ENCODE measurements at regions not wholly inside any gene's neighbourhood (a gene's known extent, or its start where the extent isn't known, plus 50 kb on each side); places are given as distances from the start of the nearest gene placed in this dataset.

DNA sequence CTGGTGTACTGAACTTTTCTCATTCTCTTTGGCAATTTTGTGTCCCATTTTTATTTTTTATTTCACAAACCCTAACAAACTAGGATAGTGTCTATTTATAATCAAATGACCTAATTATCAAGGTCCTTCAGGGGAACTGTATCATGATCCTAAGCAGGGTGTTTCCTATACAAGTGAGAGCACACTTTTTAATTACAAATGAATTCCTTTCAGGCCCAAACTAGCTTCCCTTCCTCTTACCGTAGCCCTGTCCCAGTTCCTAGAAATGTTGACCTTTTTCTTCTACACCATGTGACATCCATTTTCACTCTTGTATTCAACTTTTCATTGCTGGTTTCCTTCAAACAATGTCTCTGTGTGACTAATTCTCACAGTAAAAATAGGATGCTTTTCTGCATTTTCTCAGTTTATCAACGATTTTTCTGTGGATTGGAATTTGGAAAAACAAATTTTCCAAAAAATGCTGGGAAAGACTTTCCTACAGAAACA lies 411.4 kb downstream of the CCDC91 start:
- DNase-seq: no peak

DNA sequence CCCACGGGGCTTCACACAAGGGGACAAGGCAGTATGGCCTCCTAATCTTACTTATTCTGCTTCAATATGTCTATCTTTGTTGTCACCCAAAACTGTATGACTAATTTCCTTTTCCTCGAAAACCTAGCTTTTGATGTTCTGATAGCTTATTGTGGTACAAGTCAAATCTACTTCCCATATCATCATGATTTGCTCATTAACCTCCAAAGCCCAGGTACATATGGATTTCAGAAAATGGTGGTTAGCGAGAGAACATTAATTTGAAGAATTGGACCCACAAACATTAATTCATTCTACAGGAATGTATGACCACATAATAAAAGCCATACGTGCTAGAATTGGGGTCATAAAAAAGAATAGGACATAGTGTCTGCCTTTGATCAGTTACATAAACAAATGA lies 412.5 kb downstream of the CCDC91 start:
- peak; percentile 67 for DNase-seq

DNA sequence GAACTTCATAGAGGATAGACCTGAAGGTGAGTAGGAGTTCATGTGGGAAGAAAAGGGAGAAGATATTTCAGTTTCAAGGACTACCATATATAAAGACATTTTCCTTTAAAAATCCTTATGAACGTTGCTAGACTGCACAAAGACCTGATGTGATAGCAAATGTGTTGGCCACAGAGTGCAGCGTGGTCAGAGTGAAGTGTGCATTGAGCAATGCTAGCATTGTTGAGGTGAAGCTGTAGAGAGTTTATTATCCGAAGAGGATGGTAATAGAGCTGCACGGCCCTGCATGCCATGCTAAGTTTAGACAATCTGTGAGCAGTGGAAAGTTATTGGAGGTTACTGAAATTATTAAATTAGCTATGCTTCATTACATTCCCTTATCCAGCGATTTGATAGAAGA lies 413.0 kb downstream of the CCDC91 start:
- DNase-seq: peak; percentile 51

DNA sequence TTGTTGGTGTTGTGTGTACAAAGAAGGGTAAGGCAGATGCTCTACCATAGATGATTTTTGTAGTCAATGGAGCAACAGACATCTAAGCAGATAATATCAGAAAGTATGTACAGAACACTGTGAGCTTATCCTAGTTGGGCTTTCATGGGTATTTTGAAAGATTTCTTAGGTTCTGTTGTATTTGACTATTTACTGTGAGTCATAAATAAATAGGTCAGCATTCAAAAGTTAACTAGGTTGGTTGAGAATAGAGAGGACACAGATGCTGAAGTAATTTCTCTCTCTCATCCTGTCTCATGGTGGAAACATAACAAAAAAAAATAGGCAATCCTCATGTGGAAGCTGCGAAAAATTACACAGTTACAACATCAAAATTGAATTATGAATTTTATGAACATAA lies 413.5 kb downstream of the CCDC91 start:
- DNase-seq: no peak

DNA sequence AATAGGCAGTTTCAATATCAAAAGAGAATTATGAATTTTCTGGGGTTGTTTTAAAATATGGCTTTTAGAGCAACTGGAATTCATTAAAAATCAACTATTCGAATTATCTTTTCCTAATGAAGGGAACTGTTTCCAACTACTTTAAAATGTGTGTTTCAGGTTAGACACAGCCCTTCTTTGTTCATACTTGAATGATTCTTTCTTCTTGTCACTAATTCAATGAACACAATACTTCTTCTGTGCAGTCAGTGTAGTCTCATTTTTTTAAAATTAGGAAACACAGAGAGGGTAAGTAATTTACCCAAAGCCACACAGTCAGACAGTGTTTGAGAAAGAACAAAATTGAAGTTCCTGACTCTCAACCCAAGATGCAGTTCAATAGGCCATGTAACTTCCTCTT lies 414.0 kb downstream of the CCDC91 start:
- DNase-seq: no peak

DNA sequence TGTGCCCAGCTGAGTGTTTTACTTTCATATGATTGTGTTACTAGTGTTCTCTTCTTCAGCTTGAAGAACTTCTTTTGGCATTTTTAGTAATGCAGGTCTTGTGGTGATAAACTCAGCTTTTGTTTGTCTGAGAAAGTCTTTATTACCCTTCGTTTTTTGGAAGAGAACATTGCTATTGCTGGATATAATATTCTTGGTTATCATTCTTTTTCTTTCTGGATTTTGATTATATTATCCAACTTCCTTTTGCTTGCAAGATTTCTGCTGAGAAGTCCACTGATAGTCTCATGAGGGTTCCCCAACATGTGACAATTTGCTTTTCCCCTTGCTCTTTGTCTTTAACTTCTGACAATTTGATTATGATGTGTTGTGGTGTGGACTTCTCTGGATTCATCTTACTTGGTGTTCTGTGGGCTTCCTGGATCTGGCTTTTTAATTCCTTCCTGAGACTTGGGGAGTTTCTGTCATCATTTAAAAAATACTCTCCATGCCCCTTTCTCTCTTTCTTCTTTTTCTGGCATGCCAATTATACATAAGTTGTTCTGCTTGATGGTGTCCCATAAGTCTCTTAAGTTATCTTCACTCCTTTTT lies 416.8 kb downstream of the CCDC91 start:
- no peak for DNase-seq

DNA sequence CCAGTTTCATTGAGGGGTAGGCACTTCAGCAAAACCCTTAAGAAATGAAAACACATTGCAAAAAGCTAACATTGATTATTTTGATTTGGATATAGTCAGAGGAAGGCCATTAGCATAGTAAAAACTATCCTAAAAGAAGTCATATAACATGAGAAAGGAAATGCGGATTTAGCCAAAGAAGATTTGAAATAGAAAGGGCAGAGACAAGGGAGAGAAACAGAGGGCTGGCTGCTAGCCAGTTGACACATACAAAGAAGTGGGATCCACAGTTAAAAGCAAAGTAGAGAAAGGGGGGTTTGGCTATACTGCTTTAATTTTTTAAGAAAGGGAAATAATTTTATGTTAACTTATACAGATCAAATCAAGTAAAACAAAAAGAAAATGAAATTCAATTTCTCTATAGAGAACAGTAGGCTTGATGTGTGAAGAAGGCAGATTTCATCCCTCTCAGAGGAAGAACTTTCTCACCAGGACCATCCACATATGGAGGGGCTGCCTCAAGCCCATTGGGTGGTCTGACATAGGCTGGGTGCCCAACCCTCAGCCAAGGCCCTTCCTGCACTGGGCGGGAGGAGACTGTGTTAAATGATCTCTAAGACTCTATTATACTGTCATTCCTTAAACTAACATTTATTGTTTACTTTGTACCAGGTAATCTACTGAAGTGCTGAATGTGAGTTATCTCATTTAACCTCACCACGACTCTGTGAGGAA lies 420.3 kb downstream of the CCDC91 start:
- no peak for DNase-seq

DNA sequence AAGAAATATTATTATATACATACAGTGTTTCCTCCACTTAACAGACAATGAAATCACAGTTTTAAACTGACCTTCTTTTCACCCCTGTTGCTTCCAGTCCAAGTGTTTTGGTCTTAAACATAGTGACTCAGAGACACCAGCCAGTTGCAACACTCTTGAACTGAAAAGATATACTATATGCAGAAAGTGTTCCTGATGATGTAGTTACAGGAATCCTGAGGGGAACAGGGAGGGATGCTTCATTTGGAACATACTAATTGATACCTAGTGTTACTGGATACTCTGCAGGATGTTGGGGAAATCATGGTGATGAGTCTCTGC lies 420.8 kb downstream of the CCDC91 start:
- peak; percentile 85 for DNase-seq

DNA sequence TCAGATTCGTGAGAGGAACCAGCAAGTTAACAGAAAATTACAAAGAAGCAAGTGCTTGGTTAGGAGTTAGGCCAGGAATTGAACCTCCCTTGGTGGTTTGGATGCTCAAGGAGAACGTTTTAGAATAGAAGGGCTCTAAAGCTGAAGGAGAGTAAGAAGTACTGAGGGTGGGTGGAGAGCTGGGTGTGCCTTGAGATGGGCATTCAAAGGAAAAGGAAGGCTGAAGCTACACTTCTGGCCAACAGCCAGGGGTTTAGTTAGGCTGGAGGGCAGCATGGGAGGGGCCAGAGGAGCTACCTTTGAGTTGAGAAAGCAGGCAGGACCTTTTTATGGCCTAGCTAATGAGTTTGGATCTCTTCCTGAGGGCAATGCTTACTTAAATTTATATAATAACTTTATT lies 421.2 kb downstream of the CCDC91 start:
- no peak for DNase-seq

DNA sequence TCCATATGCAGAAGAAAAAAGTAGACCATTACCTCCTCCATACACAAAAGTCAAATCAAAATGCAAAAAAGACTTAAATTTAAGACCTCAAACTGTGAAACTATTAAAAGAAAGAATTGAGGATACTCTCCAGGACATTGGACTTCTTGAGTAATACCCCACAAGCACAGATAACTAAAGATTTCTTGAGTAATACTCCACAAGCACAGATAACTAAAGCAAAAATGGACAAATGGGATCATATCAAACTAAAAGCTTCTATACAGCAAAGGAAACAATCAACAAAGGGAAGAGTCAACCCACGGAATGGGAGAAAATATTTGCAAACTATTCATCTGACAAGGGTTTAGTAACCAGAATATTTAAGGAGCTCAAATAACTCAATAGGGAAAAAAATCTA lies 427.9 kb downstream of the CCDC91 start:
- no peak for DNase-seq

DNA sequence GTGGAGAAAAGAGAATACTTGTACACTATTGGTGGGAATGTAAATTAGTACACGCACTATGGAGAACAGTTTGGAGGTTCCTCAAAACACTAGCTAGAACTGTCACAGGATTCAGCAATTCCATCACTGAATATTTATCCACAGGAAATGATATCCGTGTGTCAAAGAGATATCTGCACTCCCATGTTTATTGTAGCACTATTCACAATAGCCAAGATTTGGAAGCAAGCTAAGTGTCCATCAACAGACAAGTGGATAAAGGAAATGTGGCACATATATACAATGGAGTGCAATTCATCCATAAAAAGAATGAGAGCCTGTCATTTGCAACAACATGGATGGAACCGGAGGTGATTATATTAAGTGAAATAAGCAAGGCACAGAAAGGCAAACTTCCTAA lies 428.5 kb downstream of the CCDC91 start:
- no peak for DNase-seq

DNA sequence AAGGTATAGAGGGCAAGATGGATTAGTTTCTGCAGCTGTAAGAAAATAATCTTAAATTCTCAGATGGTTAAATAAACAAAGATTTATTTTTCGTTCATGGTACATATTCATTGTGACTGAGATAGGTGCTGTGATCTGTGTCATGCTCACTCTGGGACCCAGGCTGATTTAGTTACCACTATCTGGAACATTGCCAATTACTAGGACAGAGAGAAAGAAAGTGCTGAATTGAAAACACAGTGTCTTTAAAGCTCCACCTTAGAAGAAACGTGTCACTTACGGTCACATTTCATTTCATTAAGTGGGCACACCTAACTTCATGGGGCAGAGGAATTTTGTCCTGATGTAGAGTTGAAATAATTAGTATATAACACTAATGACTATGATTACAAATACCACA lies 430.0 kb downstream of the CCDC91 start:
- DNase-seq: no peak

DNA sequence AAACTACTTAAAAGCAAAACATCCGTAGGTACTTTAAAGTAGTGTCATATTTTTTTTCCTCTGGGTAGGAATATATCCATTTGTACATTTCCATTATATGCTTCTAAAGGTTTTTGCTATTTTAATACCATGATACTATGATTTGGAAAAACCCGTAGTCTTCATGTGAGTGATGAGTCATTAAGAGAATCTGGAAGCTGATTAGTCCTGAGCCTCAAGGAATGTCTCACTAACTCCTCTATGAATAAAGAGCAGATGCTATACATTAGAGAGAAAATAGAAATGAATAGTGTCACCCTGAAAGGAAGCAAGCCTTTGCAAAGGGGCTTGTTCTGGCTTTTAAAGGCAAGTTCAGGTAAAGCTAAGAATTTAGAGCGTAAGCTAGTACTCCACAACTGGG lies 432.1 kb downstream of the CCDC91 start:
- DNase-seq: peak; percentile 81

DNA sequence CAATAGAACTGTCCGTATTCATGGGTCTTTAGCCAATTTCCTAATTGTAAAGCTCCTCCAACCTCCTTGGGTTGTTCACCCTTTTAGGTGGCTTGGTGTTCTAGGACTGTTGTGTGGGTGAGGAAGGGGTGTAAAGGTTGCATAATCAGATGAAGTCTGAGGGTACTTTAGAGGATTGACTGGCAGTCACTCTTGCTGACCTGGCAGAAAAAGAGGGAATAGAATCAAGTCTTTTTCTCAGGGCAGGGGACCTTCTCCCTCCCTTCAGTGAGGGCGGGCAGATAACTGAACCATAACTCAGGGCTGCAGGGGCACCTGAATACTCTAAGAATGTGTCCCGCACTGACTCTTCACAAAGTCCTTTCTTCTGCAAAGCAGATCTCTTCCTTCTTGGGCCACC lies 436.2 kb downstream of the CCDC91 start:
- DNase-seq: no peak

DNA sequence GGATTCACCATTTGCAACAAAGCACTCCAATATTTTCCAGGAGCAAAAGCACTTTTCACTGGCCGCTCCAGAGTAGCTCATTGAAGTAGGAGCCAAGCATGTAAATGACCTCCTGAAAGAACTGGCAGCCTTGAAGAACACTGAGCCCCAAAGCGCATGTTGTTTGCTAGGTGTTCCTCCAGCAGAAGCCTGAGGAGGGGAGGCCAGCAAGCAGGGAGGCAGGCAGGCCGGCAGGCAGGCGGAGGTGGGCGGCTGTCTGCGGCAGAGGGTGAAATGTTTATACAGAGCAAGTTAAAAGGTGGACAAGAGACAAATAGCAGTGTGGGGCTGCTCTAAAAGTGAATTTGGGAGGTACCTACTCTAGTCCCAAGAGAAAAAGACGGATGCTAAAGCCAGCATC lies 439.4 kb downstream of the CCDC91 start:
- no peak for DNase-seq

DNA sequence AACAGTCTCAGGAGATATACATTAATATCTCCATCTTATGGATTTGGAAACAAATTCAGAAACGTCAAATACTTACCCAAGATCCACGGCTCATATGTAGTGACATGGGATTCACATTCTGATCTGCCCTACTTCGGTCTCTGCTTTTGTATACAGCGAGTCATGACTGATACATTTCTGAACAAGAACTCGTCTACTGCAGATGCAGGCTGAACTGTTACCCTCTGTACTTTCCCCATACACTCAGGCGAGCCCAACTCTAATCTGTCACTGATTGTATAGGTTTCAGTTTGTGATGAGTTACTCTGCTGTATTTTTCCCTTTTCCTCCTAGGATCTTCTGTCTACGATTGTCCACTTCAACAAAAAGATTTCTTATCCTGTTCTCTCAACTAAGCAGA lies 441.6 kb downstream of the CCDC91 start:
- peak; percentile 4 for DNase-seq

DNA sequence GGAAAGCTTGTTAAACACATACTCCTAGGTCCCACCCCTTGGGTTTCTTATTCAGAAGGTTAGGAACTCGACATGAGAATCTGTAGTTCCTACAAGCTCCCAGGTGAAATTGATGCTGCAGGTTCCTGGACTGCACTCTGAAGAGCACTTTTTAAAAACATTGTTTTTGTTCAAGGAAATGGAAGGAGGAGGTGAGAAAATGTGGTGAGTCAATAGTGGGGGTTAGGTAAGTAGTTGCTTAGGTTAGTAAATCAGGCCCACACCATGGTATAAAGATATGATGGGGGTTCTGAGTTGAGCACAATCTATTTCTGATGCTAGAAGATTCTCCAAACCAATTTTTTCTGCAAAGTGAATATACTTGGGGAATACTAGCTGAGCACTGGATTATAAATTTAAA lies 450.3 kb downstream of the CCDC91 start:
- DNase-seq: no peak

DNA sequence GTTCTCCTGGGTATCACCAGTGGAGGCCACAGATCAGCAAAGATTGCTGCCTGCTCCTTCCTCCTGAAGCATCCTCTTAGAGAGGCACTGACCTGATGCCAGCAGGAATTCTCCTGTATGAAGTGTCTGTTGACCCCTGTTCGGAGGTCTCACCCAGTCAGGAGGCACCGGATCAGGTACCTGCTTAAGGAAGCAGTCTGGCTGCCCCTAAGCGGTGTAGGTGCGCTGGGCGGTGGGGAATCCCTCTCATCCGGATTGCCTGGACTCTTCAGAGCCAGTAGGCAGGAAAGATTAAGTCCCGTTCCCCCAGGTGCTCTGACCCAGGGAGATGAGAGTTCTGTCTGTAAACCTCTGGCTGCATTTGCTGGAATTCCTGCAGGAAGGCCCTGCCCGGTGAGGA lies 455.2 kb downstream of the CCDC91 start:
- no peak for DNase-seq

DNA sequence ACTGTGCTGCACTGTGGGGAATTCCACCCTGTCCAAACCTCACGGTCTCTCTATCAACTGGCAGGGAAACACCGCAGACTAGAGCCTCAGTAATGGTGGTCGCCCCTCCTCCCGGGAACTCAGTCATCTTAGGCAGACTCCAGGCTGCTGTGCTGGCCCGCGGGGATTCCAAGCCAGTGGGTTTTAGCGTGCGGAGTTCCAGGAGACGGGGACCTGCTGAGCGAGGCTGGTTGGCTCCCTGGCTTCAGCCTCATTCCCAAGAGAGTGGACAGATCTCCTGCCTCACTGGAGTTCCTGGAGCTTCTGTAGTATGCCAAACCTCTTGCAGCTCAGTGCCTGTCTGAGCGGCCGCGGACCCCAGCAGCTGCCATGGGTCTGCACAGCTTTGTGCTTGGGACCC lies 455.6 kb downstream of the CCDC91 start:
- DNase-seq: no peak

DNA sequence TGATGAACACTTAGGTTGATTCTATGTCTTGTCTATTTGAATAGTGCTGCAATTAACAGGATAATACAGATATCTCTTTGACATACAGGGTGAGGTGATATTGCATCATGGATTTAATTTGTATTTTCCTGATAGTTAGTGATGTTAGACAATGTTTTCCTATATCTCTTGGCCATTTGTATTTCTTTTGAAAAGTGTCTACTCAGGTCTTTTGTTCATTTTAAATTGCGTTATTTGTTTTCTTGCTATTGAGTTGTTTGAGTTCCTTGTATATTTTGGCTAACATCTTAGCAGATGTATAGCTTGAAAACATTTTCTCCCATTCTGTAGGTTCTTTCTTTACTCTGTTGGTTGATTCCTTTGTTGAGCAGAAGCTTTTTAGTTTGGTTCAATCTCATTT lies 460.6 kb downstream of the CCDC91 start:
- no peak for DNase-seq

DNA sequence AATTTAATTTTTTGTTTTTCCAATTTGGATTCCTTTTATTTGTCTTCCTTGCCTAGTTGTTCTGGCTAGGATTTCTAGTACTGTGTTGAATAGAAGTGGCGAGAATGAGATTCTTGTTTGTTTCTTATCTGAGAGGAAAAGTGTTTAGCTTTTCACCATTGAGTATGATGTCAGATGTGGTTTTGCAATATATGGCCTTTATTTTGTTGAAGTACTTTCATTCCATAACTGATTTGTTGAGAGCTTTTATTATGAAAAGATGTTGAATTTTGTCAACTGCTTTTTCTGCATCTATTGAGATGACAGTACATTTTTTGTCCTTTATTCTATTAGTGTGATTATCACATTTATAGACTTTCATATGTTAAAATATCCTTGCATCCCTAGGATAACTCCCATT lies 462.0 kb downstream of the CCDC91 start:
- DNase-seq: no peak

DNA sequence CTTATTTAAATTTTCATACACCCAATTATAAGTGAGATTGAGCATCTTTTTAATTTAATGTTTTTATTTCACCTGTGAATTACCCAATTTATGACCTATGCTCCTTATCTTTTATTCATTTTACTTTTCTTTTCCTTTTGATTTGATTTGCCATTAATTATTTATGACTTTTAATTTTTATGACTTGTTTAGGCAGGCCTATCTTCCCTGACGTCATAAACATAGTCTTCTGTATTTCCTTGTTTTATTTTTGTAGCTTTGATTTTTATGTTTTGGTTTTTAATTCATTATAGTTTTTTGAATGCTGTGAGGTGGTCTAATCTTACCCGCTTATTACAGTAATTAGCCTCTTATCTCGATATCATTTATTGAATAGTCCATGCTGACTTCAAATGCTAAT lies 467.1 kb upstream of the FAR2 start:
- DNase-seq: no peak

DNA sequence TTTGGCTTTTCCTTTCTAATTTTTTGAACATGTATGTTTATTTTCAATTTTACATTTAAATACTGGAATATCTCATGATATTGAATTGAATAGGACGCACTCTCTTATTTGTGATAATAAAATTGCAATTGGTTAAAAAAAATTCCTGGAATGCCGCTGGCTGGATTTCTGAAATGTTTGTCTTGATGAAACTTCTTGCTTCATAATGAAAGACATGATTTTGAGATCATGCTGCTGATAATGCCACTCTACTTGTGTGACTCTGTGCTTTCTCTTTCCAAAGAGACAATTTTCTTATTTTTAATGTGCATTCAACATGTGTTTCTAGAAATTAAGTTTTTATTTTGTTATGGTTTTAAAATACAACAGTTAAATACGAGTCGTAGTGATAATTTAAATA lies 465.7 kb upstream of the FAR2 start:
- DNase-seq: peak; percentile 21

DNA sequence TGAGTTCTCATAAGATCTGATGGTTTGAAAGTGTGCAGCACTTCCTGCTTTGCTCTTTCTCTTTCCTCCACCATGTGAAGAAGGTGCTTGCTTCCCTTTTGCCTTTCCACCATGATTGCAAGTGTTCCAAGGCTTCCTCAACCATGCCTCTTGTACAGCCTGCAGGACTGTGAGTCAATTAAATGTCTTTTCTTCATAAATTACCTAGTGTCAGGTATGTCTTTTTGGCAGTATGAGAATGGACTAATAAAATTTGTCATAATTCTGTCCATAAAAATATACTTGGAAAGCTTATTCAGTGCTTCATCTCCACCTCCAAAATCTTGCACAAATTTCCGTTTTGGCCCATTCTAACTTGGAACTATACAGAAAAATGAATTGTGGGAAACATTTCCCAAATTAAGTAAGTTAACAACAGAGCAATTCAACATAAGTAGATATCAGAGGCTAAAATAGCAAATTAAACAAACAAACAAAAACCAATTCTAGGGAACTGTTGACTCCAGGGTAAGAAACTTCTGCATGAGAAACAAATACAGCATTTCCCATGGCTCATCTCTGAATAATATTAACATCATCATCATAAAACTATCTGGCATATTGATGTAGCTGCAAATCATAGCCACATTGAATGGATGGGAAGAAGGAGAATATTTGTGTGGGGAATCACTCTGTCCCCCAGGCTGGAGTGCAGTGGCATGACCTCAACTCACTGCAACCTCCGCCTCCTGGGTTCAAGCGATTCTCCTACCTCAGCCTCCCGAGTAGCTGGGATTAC lies 459.5 kb upstream of the FAR2 start:
- DNase-seq: no peak

All from fibroblast of skin of abdomen (primary cell).